Hepatocyte (in vitro differentiated cells): ENCODE measurements at regions not wholly inside any gene's neighbourhood (a gene's known extent, or its start where the extent isn't known, plus 50 kb on each side); places are given as distances from the start of the nearest gene placed in this dataset.

Experiments used
- EZH2 ChIP-seq: fragments of 200-600 bp; sonication (generic); IDR thresholded peaks from 2 replicates; pipeline ENCODE4 v1.6.1; 2016; ENCODE audit warnings: antibody characterized with exemption, mild to moderate bottlenecking, borderline replicate concordance
- EZH2phosphoT487 ChIP-seq: fragments of 200-600 bp; sonication (generic); IDR thresholded peaks from one replicate; pipeline ENCODE4 v1.6.1; 2018; ENCODE audit warnings: antibody characterized with exemption, mild to moderate bottlenecking, low read depth, moderate library complexity; ENCODE audit not compliant: unreplicated experiment, severe bottlenecking
- TF ChIP-seq, protein P1 (sequence below): fragments of 200-600 bp; sonication (generic); IDR thresholded peaks from 2 replicates; pipeline ENCODE4 v1.5.1; 2016; ENCODE audit warnings: antibody characterized with exemption, mild to moderate bottlenecking; ENCODE audit not compliant: poor library complexity

GRCh38 chr12:4014858-4015224 lies 141.6 kb upstream of the PARP11 start:
- no peak for TF ChIP-seq EZH2
- TF ChIP-seq, protein P1, sequence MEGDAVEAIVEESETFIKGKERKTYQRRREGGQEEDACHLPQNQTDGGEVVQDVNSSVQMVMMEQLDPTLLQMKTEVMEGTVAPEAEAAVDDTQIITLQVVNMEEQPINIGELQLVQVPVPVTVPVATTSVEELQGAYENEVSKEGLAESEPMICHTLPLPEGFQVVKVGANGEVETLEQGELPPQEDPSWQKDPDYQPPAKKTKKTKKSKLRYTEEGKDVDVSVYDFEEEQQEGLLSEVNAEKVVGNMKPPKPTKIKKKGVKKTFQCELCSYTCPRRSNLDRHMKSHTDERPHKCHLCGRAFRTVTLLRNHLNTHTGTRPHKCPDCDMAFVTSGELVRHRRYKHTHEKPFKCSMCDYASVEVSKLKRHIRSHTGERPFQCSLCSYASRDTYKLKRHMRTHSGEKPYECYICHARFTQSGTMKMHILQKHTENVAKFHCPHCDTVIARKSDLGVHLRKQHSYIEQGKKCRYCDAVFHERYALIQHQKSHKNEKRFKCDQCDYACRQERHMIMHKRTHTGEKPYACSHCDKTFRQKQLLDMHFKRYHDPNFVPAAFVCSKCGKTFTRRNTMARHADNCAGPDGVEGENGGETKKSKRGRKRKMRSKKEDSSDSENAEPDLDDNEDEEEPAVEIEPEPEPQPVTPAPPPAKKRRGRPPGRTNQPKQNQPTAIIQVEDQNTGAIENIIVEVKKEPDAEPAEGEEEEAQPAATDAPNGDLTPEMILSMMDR = no peak
- no peak for TF ChIP-seq EZH2phosphoT487
